D721Med (cell line): ENCODE measurements at regions not wholly inside any gene's neighbourhood (a gene's known extent, or its start where the extent isn't known, plus 50 kb on each side); places are given as distances from the start of the nearest gene placed in this dataset.

Source experiments
- DNase-seq: peaks from one replicate; pipeline ENCODE4 v3.0.0; 2011; ENCODE audit warnings: low spot score; ENCODE audit not compliant: insufficient read length
- FAIRE-seq: peaks from 2 replicates; lab custom pipeline; 2011; peaks lifted over from hg19 to GRCh38; lab: Jason Lieb, UNC
- CTCF ChIP-seq: IDR thresholded peaks from 2 replicates; pipeline ENCODE4 v1.5.1; 2012; ENCODE audit warnings: mild to moderate bottlenecking, control low read depth; ENCODE audit not compliant: insufficient read depth; ENCODE audit errors: missing control alignments

GRCh38 chr9:100848726-100849125, 179.8 kb upstream of the PLPPR1 start:
- TF ChIP-seq CTCF, result no peak
- no peak for FAIRE-seq

GRCh38 chr9:100852088-100852487, 176.4 kb upstream of the PLPPR1 start:
- FAIRE-seq (no peak), DNase-seq (no peak)
- no peak for TF ChIP-seq CTCF

More at GRCh38 chr9:100848726-100849125, 179.8 kb upstream of the PLPPR1 start:
- DNase-seq, result no peak

- DNase-seq (no peak), FAIRE-seq (no peak)
- TF ChIP-seq CTCF, result no peak
Observed at GRCh38 chr9:100856238-100856637, 172.3 kb upstream of the PLPPR1 start.

- TF ChIP-seq CTCF, result no peak
- DNase-seq (no peak), FAIRE-seq (no peak)
Observed at GRCh38 chr9:100865111-100865510, 163.4 kb upstream of the PLPPR1 start.

- no peak for FAIRE-seq
- no peak for TF ChIP-seq CTCF
- no peak for DNase-seq
Observed at GRCh38 chr9:100865648-100866047, 162.9 kb upstream of the PLPPR1 start.

- DNase-seq (no peak), FAIRE-seq (no peak)
- TF ChIP-seq CTCF, result no peak
Observed at GRCh38 chr9:100869326-100869725, 159.2 kb upstream of the PLPPR1 start.

GRCh38 chr9:100879884-100880283, 148.6 kb upstream of the PLPPR1 start:
- TF ChIP-seq CTCF, result no peak
- no peak for DNase-seq
- FAIRE-seq, result no peak
